GM23338 (cell line): ENCODE measurements at regions not wholly inside any gene's neighbourhood (a gene's known extent, or its start where the extent isn't known, plus 50 kb on each side); places are given as distances from the start of the nearest gene placed in this dataset.

Experiments
- CREB1 ChIP-seq: fragments of 250-450 bp; sonication (Bioruptor Pico); IDR thresholded peaks from 2 replicates; pipeline ENCODE4 v1.5.0; 2020; ENCODE audit warnings: low read depth, mild to moderate bottlenecking, moderate library complexity
- CTCF ChIP-seq, 2 experiments: fragments of 200-600 bp in 1 of 2; sonication (generic) in 1 of 2; conservative IDR thresholded peaks; 2 replicates each; pipeline versions ENCODE4 v1.5.1 to v1.6.1; 2016 to 2017; ENCODE audit warnings: antibody characterized with exemption in 2 of 2, low read depth in 2 of 2, mild to moderate bottlenecking in 2 of 2, moderate library complexity in 1 of 2
- ETS1 ChIP-seq: IDR thresholded peaks from 2 replicates; pipeline ENCODE4 v1.6.1; 2016; ENCODE audit warnings: antibody characterized with exemption
- EZH2 ChIP-seq: fragments of 200-600 bp; sonication (generic); IDR thresholded peaks from one replicate; pipeline ENCODE4 v1.8.0; 2017; ENCODE audit warnings: antibody characterized with exemption, mild to moderate bottlenecking, low read depth; ENCODE audit not compliant: unreplicated experiment
- JUNB ChIP-seq: IDR thresholded peaks from one replicate; pipeline ENCODE4 v1.6.1; 2016; ENCODE audit warnings: antibody characterized with exemption; ENCODE audit not compliant: unreplicated experiment
- NANOG ChIP-seq: IDR thresholded peaks from 2 replicates; pipeline ENCODE4 v1.6.1; 2016; ENCODE audit warnings: antibody characterized with exemption, borderline replicate concordance
- POLR2AphosphoS5 ChIP-seq: IDR thresholded peaks from 2 replicates; pipeline ENCODE4 v1.6.1; 2016; ENCODE audit warnings: antibody characterized with exemption, low read depth
- REST ChIP-seq: IDR thresholded peaks from one replicate; pipeline ENCODE4 v1.6.1; 2018; ENCODE audit warnings: antibody characterized with exemption; ENCODE audit not compliant: unreplicated experiment
- ZNF331 ChIP-seq: fragments of 250-450 bp; sonication (Bioruptor Pico); IDR thresholded peaks from 2 replicates; pipeline ENCODE4 v1.5.0; 2020; ENCODE audit warnings: low read depth, mild to moderate bottlenecking, moderate library complexity
- ZNF462 ChIP-seq: fragments of 250-450 bp; sonication (Bioruptor Pico); IDR thresholded peaks from 2 replicates; pipeline ENCODE4 v1.5.0; 2020; ENCODE audit warnings: mild to moderate bottlenecking, moderate library complexity

GRCh38 chr18:1527805-1528204, 623.1 kb downstream of the ADCYAP1 start:
- TF ChIP-seq CTCF (conservative IDR thresholded peaks at IDR 0.05; ENCODE audit: low read depth in 2 of 2) (no peak), EZH2 (no peak), ETS1 (no peak), REST (no peak), ZNF462 (CRISPR knock-in tag) (no peak), NANOG (no peak), JUNB (no peak), POLR2AphosphoS5 (no peak), ZNF331 (CRISPR knock-in tag) (no peak), CREB1 (CRISPR knock-in tag) (no peak)
